NCI-H2029 treated with DMSO at 0.1 percent for 48 hours (cell line): ENCODE measurements at regions not wholly inside any gene's neighbourhood (a gene's known extent, or its start where the extent isn't known, plus 50 kb on each side); places are given as distances from the start of the nearest gene placed in this dataset.

Experiments used
- DNase-seq: peaks from one replicate; lab custom pipeline; 2025; lab: John Stamatoyannopoulos, UW

DNA sequence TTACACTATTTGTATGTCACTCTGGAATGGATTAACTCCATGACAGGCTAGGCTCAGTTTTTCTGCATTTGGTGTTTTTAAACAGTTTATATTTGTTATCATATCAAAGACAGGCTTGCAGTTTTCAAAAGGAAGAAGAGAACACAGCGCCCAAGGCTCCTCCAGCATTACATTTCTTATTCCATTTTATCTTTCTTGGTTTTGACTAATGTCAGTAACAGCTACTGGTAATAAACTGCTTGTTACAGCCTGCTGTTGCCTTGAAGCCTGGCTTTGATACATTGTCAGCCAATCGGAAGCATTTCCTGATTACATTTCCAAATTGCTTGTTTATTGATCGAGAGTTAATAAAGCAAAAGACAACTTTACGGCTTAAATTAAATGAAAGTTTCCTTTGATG, 166.0 kb upstream of the MDFIC start:
- DNase-seq: no peak

- DNase-seq: no peak
Measured at GRCh38 chr7:114758661-114759227, 163.2 kb upstream of the MDFIC start.

GRCh38 chr7:114759347-114760062, 162.4 kb upstream of the MDFIC start:
- peak; percentile 74 for DNase-seq

GRCh38 chr7:114760477-114760876, 161.4 kb upstream of the MDFIC start:
- no peak for DNase-seq

- DNase-seq: no peak
Measured at GRCh38 chr7:114761973-114762372, 159.9 kb upstream of the MDFIC start.

DNA sequence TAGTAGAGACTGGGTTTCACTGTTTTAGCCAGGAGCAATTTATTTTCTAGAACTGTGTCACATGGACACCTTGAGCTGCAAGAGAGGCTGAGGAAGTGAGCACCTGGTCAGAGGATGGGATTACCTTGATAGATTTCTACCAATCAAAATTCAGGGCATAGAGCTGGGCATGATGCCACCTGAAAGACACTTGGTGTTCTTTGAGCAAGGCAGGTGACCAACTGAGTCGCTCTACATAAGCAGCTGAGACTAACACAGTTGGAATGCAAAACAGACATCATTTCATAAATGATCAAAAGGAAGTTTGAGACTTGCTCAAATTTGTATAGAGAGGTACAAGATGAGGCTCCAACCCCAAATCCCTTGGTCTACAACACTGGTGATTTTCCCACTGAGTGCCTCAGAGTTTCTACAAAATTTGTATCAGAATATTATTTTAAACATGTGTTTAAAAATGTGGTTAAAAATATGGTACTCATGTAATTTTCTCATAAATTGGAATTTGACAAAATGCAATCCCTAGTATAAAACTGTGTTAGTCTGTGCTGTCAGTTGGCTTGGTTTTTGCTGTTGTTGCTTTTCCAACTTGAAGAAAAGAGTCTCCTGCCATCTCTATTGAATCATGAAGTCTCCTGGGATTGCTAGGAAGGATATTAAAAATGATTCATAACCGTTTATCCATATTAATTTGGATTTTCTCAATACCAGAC, 156.4 kb upstream of the MDFIC start:
- DNase-seq: no peak

- DNase-seq: no peak
Measured at GRCh38 chr7:114766041-114766356, 155.9 kb upstream of the MDFIC start.

GRCh38 chr7:114777288-114777687, 144.6 kb upstream of the MDFIC start:
- no peak for DNase-seq

DNA sequence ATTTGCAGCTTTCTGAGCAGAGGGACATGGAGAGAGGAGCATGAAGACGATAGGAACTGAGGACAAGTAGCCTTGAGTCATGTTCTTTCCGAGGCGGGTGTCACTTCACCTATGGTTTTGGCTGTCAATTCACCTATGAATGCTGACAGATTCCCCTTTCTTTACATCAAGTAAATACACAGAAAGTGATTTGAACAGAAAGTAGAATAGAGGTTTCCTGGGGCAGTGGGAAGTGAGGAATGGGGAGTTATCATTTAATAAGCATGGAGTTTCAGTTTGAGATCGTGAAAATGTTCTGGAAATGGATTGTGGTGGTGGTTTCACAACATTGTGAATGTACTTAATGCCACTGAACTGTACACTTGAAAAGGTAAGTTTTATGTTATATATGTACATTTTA, 138.4 kb upstream of the MDFIC start:
- DNase-seq: no peak

DNA sequence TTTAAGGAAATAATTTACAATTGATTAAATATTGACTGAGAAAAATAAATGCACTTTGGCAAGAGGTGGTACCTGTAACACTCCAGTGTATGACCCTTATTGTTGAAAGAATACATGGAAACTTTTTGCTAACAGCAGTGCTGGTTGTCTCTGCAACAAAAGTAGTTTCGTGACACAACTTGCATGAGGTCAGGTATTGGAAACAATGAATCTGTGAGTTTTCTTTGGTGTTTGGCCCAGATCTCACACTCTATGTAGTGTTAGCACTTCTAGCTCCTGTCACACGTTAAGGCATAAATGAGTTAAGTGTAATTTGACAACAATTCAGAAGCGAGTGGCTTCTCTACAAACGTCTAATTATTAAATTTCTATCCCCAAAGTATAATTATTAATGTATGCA, 137.7 kb upstream of the MDFIC start:
- DNase-seq: no peak

- no peak for DNase-seq
Measured at GRCh38 chr7:114784746-114785145, 137.1 kb upstream of the MDFIC start.

DNA sequence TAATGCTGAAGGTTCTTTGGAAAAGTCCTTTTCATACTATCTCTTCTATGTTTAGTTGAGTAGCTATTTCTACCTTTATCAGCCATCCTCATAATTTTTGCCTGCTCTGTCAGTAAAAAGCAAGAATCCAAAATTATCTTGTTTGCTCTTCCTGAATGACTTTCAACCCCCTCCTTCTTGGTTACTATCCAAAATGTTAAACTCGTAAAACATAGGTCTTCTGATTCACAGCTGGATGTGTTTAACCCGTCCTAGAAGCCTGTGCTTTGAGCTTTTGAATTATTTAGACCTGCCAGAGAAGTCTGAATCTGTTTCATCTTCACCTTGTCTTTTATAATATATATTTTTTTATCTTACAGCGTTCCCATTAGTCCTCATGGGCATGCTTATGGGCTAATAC, 136.4 kb upstream of the MDFIC start:
- no peak for DNase-seq

DNA sequence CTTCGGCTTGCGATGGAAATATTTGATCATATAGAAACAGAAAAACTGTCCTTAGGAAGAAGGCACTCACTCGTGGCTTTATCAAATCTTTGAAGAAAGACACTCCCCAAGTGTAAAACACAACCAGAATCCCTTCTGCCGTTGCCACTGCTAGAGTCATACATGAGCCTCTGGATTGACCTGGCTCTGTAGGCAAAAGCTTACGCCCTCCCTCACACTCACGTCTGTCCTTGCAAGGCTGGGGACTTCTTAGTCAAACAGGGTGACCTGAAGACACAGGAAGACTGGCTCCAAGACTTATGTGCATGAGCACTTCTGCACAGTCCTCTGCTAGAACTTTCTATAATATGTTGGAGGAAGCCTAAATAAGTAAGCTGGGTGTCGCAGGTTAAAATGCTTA, 135.4 kb upstream of the MDFIC start:
- DNase-seq: no peak

DNA sequence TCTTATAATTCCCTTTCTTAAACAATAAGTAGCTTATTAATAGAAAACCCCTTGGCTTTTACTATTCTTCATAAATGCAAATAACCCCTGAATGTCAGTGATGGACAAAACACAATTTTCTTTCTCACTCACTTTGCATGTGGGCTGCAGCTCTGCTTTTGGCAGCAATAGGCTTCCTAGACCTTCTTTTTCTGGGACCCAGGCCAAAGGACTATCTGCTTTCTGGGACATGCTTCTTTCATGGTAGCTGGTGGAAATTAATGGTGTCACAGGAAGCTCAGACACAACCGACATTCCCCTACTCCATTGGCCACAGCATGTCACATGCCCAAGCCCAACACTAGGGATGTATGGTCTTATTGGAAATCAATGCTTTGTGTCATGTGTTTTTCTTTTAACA, 134.3 kb upstream of the MDFIC start:
- no peak for DNase-seq

GRCh38 chr7:114788706-114789105, 133.2 kb upstream of the MDFIC start:
- no peak for DNase-seq

GRCh38 chr7:114789161-114789560, 132.7 kb upstream of the MDFIC start:
- DNase-seq: no peak

- no peak for DNase-seq
Measured at GRCh38 chr7:114789871-114790311, 132.0 kb upstream of the MDFIC start.

DNA sequence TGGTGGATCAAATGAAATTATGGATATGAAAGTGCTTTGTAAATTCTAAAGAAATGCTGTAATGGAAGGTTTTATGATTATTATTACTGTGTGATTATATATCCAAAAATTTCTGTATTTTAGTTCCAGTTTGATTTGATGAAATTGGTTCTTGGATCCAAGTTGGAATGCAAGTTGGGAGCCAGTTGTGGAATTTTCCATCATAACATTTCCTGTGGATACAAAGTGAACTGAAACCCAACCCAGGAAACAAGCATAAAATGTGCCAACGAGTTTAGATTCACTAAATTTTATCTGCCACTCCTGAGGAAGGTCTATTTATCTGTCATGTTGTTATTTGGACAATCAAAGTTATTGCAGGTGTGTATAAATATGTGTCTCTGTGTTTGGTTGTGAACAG, 131.4 kb upstream of the MDFIC start:
- DNase-seq: no peak

DNA sequence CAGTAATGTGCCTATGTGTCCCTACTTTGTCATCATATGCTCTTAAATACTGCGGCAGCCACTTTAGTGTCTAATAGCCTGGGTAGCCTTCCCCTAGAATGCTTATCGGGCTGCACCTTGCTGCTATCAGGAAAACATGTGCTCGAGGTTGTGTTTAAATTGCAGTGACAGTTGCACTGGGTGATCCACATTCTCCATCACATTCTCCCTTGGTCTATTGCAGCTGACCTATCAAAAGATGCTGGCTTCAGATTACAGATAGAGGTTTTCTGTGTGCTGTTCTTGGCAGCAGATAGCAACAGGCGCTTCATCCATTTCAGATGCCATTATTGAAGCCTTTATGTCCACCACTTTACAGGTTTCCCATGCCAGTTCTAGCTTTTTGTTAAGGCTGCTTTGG, 130.1 kb upstream of the MDFIC start:
- DNase-seq: no peak

DNA sequence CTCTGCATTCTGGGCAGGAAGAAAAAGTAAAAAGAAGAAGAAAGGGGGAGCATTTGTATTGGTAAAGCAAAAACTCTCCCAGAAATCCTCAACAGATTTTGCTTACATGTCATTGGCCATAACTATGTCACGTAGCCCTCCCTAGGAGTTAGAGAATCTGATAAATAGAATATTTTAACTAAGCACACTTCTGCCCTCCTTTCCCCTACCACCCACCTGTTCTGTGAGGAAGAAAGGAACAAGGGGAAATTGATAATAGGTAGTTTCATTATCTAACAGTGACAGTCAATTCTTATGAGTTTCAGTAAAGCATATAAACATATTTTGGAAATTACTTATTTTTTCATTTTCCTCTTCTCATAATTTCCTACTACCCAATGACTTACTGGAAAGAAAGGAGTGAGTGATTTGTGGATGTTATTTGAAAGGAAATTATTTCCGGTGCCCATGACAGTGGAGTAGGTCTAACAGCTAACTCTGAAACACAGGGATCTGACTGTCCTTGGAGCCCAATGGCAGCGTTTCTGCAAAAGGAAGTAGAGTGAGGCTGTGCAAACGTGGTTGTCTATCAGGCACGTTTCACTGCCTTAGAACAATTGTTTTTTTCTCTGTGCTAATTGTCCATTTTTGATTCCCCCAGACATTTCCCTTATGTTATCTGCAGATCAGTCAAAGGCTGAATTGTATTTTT, 128.6 kb upstream of the MDFIC start:
- DNase-seq: no peak

DNA sequence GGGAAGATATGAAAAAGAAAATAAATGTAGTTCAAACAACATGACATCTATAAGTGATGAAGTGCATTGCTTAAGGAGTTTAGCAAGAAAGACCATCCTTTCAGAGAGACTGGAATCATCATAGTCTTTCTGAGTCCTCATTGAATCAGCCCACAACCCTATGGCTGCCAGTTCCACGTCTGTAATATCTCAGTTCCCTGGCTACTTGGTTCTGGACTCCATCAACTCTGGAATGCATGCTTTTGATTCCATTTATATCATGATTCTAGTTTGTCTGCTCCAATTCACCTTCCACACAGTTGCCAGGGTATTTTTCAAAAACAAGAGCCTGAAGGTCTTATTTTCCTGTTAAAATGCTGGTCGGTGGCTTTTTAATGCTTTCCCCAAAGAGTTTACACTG, 126.4 kb upstream of the MDFIC start:
- DNase-seq: no peak

DNA sequence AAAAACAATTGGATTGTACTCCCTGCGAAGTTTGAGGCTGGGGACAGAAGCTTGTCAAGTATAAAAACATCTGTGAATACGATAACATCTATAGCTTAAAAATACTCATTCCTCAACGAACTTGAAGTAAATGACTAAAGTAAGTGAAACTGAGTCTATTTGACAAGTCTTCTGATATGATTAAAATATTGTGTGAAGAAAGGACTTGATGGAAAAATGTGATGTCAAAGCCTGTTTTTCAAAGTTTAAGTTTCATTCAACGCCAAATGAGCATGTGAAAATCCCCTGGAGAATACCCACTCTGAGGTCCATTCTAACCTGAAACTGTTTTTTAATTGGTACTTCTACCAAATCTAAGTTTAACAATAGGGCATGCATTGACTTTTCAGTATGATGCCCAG, 122.3 kb upstream of the MDFIC start:
- no peak for DNase-seq

GRCh38 chr7:114802632-114803031, 119.3 kb upstream of the MDFIC start:
- DNase-seq: no peak
